ENCODE measurements at regions not wholly inside any gene's neighbourhood (a gene's known extent, or its start where the extent isn't known, plus 50 kb on each side); places are given as distances from the start of the nearest gene placed in this dataset.

DNA sequence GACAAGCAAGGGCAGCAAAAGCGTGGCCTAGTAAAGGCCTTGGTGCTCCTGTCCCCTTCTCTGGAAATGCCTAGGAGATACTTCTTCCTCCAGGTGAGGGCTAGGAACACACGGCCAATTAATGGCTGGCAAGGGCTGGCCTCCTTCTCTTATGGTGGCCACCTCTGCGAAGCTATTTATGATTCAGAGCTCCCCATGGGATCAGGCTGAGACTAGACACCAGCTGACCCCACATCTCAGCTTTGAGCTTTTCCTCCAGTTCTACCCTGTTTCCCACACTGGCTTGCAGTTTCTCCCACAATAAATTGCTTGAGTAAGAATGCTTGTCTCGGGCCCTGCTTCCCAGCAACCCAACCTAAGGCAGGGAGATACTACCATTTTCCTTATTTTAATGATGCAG is 53.7 kb downstream of the CAMK2N1 start:
- DNase-seq, result no peak
- H3K27me3 ChIP-seq, result peaks cover 6 to 83% (median 34%) of the 10 kb centered on the region in 3 donors
- H3K27ac ChIP-seq, result no peak overlapping the region
- H3K4me3 ChIP-seq, result no peak overlapping the region
- 68 to 86% (median 81%) methylated on average over 4 of the region's 4 CpGs for WGBS, 5 donors
- TF ChIP-seq POLR2A (IDR thresholded peaks at IDR 0.05) (no peak), POLR2AphosphoS5 (IDR thresholded peaks at IDR 0.05) (no peak), EP300 (IDR thresholded peaks at IDR 0.05) (no peak)
- TF ChIP-seq, protein P1, sequence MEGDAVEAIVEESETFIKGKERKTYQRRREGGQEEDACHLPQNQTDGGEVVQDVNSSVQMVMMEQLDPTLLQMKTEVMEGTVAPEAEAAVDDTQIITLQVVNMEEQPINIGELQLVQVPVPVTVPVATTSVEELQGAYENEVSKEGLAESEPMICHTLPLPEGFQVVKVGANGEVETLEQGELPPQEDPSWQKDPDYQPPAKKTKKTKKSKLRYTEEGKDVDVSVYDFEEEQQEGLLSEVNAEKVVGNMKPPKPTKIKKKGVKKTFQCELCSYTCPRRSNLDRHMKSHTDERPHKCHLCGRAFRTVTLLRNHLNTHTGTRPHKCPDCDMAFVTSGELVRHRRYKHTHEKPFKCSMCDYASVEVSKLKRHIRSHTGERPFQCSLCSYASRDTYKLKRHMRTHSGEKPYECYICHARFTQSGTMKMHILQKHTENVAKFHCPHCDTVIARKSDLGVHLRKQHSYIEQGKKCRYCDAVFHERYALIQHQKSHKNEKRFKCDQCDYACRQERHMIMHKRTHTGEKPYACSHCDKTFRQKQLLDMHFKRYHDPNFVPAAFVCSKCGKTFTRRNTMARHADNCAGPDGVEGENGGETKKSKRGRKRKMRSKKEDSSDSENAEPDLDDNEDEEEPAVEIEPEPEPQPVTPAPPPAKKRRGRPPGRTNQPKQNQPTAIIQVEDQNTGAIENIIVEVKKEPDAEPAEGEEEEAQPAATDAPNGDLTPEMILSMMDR (IDR thresholded peaks at IDR 0.05), result no peak
- no peaks in the 10 kb centered on the region for H3K9me3 ChIP-seq
- intact Hi-C loops (cut with DNase I; ENCODE audit: low total_unique reads), result no loop called here
- H3K4me1 ChIP-seq, result no peaks in the 10 kb centered on the region
- no peaks in the 10 kb centered on the region for H3K36me3 ChIP-seq

DNA sequence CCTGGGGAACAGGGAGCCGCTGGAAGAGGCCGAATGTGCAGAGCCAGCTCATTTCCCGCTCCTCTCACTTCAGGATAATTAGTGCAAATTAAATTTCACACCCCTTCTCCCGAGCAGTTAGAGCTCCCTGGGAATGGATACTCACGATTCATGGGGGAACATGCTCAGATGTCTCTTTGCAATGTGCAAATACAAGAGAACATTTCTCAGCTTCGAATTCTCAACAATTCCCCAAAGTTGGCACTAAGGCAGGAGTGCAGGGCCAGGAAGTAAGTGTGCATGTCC is 54.9 kb downstream of the CAMK2N1 start:
- no peaks in the 10 kb centered on the region for H3K9me3 ChIP-seq
- DNase-seq, result no peak
- TF ChIP-seq, protein P1 (IDR thresholded peaks at IDR 0.05), result no peak
- TF ChIP-seq POLR2AphosphoS5 (IDR thresholded peaks at IDR 0.05) (no peak), EP300 (IDR thresholded peaks at IDR 0.05) (no peak), POLR2A (IDR thresholded peaks at IDR 0.05) (no peak)
- 14 to 34% (median 29%) methylated on average over 6 of the region's 6 CpGs for WGBS, 5 donors
- peaks cover 0 to 73% (median 30%) of the 10 kb centered on the region in 3 donors for H3K27me3 ChIP-seq
- H3K36me3 ChIP-seq, result no peaks in the 10 kb centered on the region
- no peak overlapping the region for H3K27ac ChIP-seq
- H3K4me1 ChIP-seq, result no peaks in the 10 kb centered on the region
- H3K4me3 ChIP-seq, result no peak overlapping the region
- intact Hi-C loops (cut with DNase I; ENCODE audit: low total_unique reads), result no loop called here

- intact Hi-C loops (cut with DNase I; ENCODE audit: low total_unique reads), result no loop called here
- no peak overlapping the region for H3K27ac ChIP-seq
- 15 to 23% (median 22%) methylated on average over 12 of the region's 12 CpGs for WGBS, 5 donors
- peaks cover 0 to 68% (median 24%) of the 10 kb centered on the region in 3 donors for H3K27me3 ChIP-seq
- peaks cover 0 to 4% (median 3%) of the 10 kb centered on the region in 4 donors for H3K9me3 ChIP-seq
- no peaks in the 10 kb centered on the region for H3K36me3 ChIP-seq
- DNase-seq, result peak in 1 of 2 donors; percentile 57
- no peak for TF ChIP-seq POLR2AphosphoS5 (IDR thresholded peaks at IDR 0.05)
- no peak for TF ChIP-seq POLR2A (IDR thresholded peaks at IDR 0.05)
- TF ChIP-seq, protein P1 (IDR thresholded peaks at IDR 0.05), result peak in 2 of 7 experiments; percentile 20 to 30
- no peak for TF ChIP-seq EP300 (IDR thresholded peaks at IDR 0.05)
- H3K4me3 ChIP-seq, result no peak overlapping the region
- H3K4me1 ChIP-seq, result no peaks in the 10 kb centered on the region
Observed at GRCh38 chr1:20430355-20431175, 55.4 kb downstream of the CAMK2N1 start.

DNA sequence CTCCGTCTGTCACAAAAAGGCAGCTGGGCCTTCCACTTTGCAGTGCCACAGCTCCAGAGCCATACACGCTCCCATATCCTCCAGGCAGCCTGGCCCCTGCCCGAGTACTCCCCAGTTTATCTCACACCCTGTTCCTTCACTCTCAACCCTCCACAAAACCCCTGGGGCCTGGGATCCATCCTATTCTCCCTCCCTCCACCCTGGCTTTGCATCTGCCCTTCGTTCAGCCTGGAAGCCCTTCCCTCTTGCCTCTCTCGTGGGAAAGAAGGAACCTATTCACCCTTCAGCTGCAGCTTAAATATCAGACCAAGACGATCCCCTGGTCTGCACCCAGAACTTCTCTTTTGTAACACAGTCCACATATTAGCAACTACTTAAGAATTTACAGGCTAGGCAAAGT is 56.7 kb downstream of the CAMK2N1 start:
- Histone ChIP-seq H3K9me3 (peaks cover 0 to 13% (median 12%) of the 10 kb centered on the region in 4 donors), H3K36me3 (no peaks in the 10 kb centered on the region), H3K27ac (no peak overlapping the region), H3K4me3 (no peak overlapping the region), H3K4me1 (no peaks in the 10 kb centered on the region), H3K27me3 (peaks cover 0 to 55% (median 18%) of the 10 kb centered on the region in 3 donors)
- no peak for DNase-seq
- intact Hi-C loops (cut with DNase I; ENCODE audit: low total_unique reads), result no loop called here
- TF ChIP-seq POLR2AphosphoS5 (IDR thresholded peaks at IDR 0.05), result no peak
- no peak for TF ChIP-seq EP300 (IDR thresholded peaks at IDR 0.05)
- TF ChIP-seq, protein P1 (IDR thresholded peaks at IDR 0.05), result no peak
- TF ChIP-seq POLR2A (IDR thresholded peaks at IDR 0.05), result no peak
- WGBS, 5 donors, result 31 to 46% (median 39%) methylated on average over 6 of the region's 6 CpGs

Measured in stomach (tissue), 8 donors.